DND-41 (cell line): ENCODE measurements at regions not wholly inside any gene's neighbourhood (a gene's known extent, or its start where the extent isn't known, plus 50 kb on each side); places are given as distances from the start of the nearest gene placed in this dataset.

ENCODE experiments used
- CTCF ChIP-seq: IDR thresholded peaks from 2 replicates; pipeline ENCODE4 v1.5.1; 2012; ENCODE audit warnings: borderline replicate concordance, low read length, moderate library complexity, mild to moderate bottlenecking; ENCODE audit not compliant: poor library complexity, severe bottlenecking; ENCODE audit errors: extremely low read depth
- EZH2 ChIP-seq: IDR thresholded peaks from 3 replicates; pipeline ENCODE4 v1.6.1; 2012; ENCODE audit warnings: borderline replicate concordance, low read depth, mild to moderate bottlenecking, moderate library complexity, low read length, inconsistent platforms; ENCODE audit not compliant: severe bottlenecking

GRCh38 chr2:185187421-185187820 is 551.2 kb upstream of the FSIP2 start:
- TF ChIP-seq CTCF (no peak), EZH2 (no peak)
